Heart left ventricle (tissue), 16 donors: ENCODE measurements at regions not wholly inside any gene's neighbourhood (a gene's known extent, or its start where the extent isn't known, plus 50 kb on each side); places are given as distances from the start of the nearest gene placed in this dataset.

Experiments used
- ATAC-seq, 4 donors: fragments of 200-7000 bp; cut with Tn5 transposase; one replicate each; pipeline ENCODE4 v1.9.1; 2020 to 2022; ENCODE audit warnings: moderate library complexity in 4 of 4, mild to moderate bottlenecking in 3 of 4, moderate number of reproducible peaks in 1 of 4
- DNase-seq, 5 donors: peaks; one replicate each; pipeline ENCODE4 v3.0.0-alpha.2; 2020
- H3K27ac ChIP-seq, 12 donors: fragments of 200-600 bp; sonication (generic) in 4 of 12; one replicate each; pipeline versions ENCODE4 v1.5.0 to v1.8.0; 2016 to 2022; ENCODE audit warnings: mild to moderate bottlenecking in 2 of 12
- H3K27me3 ChIP-seq, 9 donors: fragments of 200-600 bp; sonication (generic) in 2 of 9; one replicate each; pipeline versions ENCODE4 v1.5.1 to v1.8.0; 2016 to 2022; ENCODE audit warnings: mild to moderate bottlenecking in 3 of 9
- H3K36me3 ChIP-seq, 9 donors: fragments of 200-600 bp; sonication (generic) in 2 of 9; one replicate each; pipeline versions ENCODE4 v1.5.0 to v1.8.0; 2018 to 2022; ENCODE audit warnings: mild to moderate bottlenecking in 2 of 9
- H3K4me1 ChIP-seq, 12 donors: fragments of 200-600 bp; sonication (generic) in 4 of 12; one replicate each; pipeline versions ENCODE4 v1.5.0 to v1.8.0; 2016 to 2022; ENCODE audit warnings: mild to moderate bottlenecking in 3 of 12
- H3K4me3 ChIP-seq, 12 donors: fragments of 200-600 bp; sonication (generic) in 4 of 12; one replicate each; pipeline versions ENCODE4 v1.5.0 to v1.8.0; 2017 to 2022; ENCODE audit warnings: mild to moderate bottlenecking in 9 of 12, moderate library complexity in 4 of 12
- H3K9me3 ChIP-seq, 12 donors: fragments of 200-600 bp; sonication (generic) in 4 of 12; one replicate each; pipeline versions ENCODE4 v1.5.0 to v1.8.0; 2016 to 2022; ENCODE audit warnings: mild to moderate bottlenecking in 1 of 12
- POLR2A ChIP-seq, 2 donors: fragments of 450-650 bp; IDR thresholded peaks; one replicate each; pipeline ENCODE4 v1.6.1; 2017; ENCODE audit warnings: antibody characterized with exemption in 2 of 2, mild to moderate bottlenecking in 2 of 2, moderate library complexity in 2 of 2
- WGBS, 4 donors: extraction: QIAGEN DNeasy Blood & Tissue Kit in 2 of 4; methylation state at CpG; one replicate each; pipeline versions ENCODE4 v1.1.5 to v1.1.7; 2013 to 2018; 5-methylcytosine and 5-hydroxymethylcytosine counted together
- intact Hi-C, 10 donors: fragments of 100-400 bp; cut with DNase I; formaldehyde crosslinking; loops; one replicate each; pipeline versions ENCODE4 v1.11.1 to v1.14.2; 2022
- TF ChIP-seq, protein P1 (sequence below), 12 donors: fragments of 200-600 bp; sonication (generic) in 4 of 12; IDR thresholded peaks; one replicate each; pipeline versions ENCODE4 v1.5.0 to v1.8.0; 2018 to 2022; ENCODE audit warnings: antibody characterized with exemption in 12 of 12, mild to moderate bottlenecking in 5 of 12
- donor health status: ischemic (EF 13 %, LVEDD 7.1; RV severe dilation, severe dysfunction).
- donor health status: healthy with polysubstance abuse.
- donor health status: DM: no; HTN: yes; CAD: no.
- donor health status: DM: no; HTN: no; CAD: no.
- donor health status: ischemic (EF 25% LVEDD 6.9; RV normal size, moderate dysfunction).
- donor health status: ischemic (EF 25% LVEDD 5.7; RV mildly dilated, moderate dysfunction).
- donor health status: healthy.
- donor health status: DM: yes; HTN: yes; CAD: no.
- donor health status: ischemic (EF 35%, LVEDD 5.7; RV mildly dilated, moderate dysfunction).
- donor health status: nonischemic (EF 11% LVEDD 7.7; RV severe dilation, severe dysfunction).
- donor health status: DM: yes; HTN: yes; CAD: no.
- donor health status: PGD.
- donor health status: ischemic (EF 29% LVEDD 5.4; RV normal size, mild dysfunction).
- donor health status: nonischemic (EF 23%, LVEDD 6.1; RV moderate dilation, normal function).

DNA sequence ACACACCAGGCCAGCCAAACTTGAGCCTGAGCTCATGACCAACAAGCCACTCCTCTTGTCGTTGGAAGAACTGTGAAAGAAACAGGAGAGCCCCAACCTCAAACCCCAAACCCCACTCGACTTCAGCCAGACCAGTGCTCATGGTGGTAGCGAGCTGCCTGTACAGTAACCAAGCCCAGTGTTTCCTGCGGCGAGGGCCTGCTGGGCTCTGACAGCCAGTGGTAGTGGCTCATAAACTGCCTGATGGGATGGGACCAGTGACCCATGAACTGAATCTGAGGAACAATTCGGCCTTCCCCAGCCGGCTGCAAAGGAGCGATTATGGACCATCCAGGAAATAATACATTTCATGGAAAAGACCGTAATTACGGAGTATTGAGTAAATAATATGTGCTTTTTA, 191.9 kb downstream of the RPS24 start:
- 86 to 93% (median 93%) methylated on average over 10 of the region's 10 CpGs for WGBS, 4 donors
- Histone ChIP-seq H3K4me3 (no peak overlapping the region), H3K27me3 (no peaks in the 10 kb centered on the region), H3K27ac (no peak overlapping the region), H3K4me1 (no peaks in the 10 kb centered on the region), H3K36me3 (no peaks in the 10 kb centered on the region), H3K9me3 (no peaks in the 10 kb centered on the region)
- TF ChIP-seq, protein P1, sequence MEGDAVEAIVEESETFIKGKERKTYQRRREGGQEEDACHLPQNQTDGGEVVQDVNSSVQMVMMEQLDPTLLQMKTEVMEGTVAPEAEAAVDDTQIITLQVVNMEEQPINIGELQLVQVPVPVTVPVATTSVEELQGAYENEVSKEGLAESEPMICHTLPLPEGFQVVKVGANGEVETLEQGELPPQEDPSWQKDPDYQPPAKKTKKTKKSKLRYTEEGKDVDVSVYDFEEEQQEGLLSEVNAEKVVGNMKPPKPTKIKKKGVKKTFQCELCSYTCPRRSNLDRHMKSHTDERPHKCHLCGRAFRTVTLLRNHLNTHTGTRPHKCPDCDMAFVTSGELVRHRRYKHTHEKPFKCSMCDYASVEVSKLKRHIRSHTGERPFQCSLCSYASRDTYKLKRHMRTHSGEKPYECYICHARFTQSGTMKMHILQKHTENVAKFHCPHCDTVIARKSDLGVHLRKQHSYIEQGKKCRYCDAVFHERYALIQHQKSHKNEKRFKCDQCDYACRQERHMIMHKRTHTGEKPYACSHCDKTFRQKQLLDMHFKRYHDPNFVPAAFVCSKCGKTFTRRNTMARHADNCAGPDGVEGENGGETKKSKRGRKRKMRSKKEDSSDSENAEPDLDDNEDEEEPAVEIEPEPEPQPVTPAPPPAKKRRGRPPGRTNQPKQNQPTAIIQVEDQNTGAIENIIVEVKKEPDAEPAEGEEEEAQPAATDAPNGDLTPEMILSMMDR (IDR thresholded peaks at IDR 0.05) = no peak
- TF ChIP-seq POLR2A (IDR thresholded peaks at IDR 0.05) = no peak
- ATAC-seq (no peak), DNase-seq (no peak)
- intact Hi-C loops = no loop called here

DNA sequence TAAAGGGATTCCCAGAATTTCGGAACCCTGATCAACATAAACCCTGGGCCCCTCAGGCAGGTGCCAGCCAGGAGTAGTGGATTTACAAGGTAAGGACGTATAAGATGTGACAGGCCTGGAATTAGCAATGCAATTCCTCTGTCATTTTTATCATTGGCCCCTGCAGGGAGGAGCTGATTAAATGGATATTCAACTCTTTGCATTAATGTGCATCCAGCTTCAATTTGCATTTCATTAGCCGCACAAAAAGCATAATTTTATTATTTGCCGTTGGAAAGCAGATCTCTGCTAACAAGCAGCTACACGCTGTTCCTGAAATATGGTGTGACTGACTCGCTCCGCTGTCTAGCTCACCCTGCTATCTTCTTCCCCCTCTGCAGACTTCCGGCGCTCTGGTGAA, 195.8 kb downstream of the RPS24 start:
- intact Hi-C loops = no loop called here
- WGBS, 4 donors = 79 to 89% (median 83%) methylated on average over 9 of the region's 9 CpGs
- H3K4me3 ChIP-seq = no peak overlapping the region
- no peaks in the 10 kb centered on the region for H3K27me3 ChIP-seq
- H3K27ac ChIP-seq = no peak overlapping the region
- peaks cover 0 to 10% (median 0%) of the 10 kb centered on the region in 12 donors for H3K4me1 ChIP-seq
- H3K9me3 ChIP-seq = peaks cover 0 to 2% (median 0%) of the 10 kb centered on the region in 12 donors
- TF ChIP-seq, protein P1 (IDR thresholded peaks at IDR 0.05) = no peak
- no peak for TF ChIP-seq POLR2A (IDR thresholded peaks at IDR 0.05)
- DNase-seq (no peak), ATAC-seq (no peak)
- no peaks in the 10 kb centered on the region for H3K36me3 ChIP-seq

DNA sequence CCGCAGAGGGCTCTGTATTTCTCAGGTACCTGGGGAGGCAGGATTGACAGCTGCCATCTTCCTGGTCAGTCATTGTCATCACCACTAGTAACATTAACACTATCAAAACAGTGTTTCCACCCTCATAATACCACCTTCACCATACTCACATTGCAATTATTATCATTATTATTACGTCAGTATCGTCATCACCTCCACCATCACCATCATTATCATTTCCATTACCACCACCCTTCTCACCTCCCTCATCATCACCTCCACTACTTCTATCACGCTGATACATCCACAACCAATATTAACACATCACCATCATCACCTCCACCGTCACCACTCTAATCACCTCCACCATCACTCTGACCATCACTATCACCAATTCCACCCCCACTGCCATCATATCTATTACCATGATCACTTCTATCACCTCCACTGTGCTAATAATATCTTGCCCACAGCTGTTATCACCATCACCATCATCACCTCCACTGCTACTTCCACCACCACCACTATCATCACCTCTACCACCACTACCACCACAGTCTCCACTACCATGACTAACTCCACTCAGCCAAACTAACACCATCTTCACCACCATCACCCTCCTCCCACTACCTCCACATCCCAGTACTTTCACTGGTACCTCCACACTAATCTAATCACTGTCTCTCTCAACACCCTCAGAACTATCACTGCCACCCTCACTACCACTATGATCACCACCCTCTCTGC, 196.4 kb downstream of the RPS24 start:
- Histone ChIP-seq H3K9me3 (peaks cover 0 to 2% (median 0%) of the 10 kb centered on the region in 12 donors), H3K4me3 (no peak overlapping the region), H3K36me3 (no peaks in the 10 kb centered on the region), H3K27me3 (no peaks in the 10 kb centered on the region), H3K27ac (no peak overlapping the region), H3K4me1 (peaks cover 0 to 10% (median 0%) of the 10 kb centered on the region in 12 donors)
- intact Hi-C loops = no loop called here
- TF ChIP-seq, protein P1 (IDR thresholded peaks at IDR 0.05) = no peak
- TF ChIP-seq POLR2A (IDR thresholded peaks at IDR 0.05) = no peak
- ATAC-seq (no peak), DNase-seq (no peak)
- WGBS, 4 donors = 86 to 89% (median 87%) methylated on average over 5 of the region's 5 CpGs

DNA sequence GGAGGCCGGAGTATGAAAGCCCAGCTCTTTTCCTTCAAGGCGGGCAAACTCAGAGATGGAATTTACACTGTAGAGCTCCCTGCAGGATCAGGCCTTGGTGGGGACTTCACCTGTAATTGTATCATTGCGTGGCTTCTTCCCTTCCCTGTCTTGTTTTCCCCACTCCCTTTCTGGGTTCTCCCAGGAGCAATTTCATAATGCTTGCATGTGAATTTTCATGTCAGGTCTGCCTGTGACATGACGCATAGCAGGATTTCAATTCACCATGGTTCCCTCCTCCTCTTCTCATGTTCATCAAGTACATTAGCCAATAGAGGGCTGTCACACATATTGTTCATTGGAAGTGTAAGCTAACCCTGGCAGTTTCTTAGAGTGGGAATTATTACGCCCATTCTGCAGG, 197.7 kb downstream of the RPS24 start:
- WGBS, 4 donors = 87 to 95% (median 91%) methylated on average over 4 to 5 of the region's 5 CpGs
- Histone ChIP-seq H3K9me3 (peaks cover 0 to 2% (median 0%) of the 10 kb centered on the region in 12 donors), H3K4me1 (peaks cover 0 to 10% (median 0%) of the 10 kb centered on the region in 12 donors), H3K4me3 (no peak overlapping the region), H3K36me3 (no peaks in the 10 kb centered on the region), H3K27me3 (no peaks in the 10 kb centered on the region), H3K27ac (no peak overlapping the region)
- ATAC-seq (no peak), DNase-seq (no peak)
- intact Hi-C loops = no loop called here
- TF ChIP-seq, protein P1 (IDR thresholded peaks at IDR 0.05) = no peak
- TF ChIP-seq POLR2A (IDR thresholded peaks at IDR 0.05) = no peak
